ENCODE measurements at regions not wholly inside any gene's neighbourhood (a gene's known extent, or its start where the extent isn't known, plus 50 kb on each side); places are given as distances from the start of the nearest gene placed in this dataset.
A peak's percentile ranks its signal among the peaks of the same experiment; 100 is the strongest.

GRCh38 chr1:68585351-68585750 lies 88.5 kb upstream of the DEPDC1 start:
- no peaks in the 10 kb centered on the region for H3K27me3 ChIP-seq (ENCODE audit: control insufficient read depth, insufficient read depth, low read length)
- TF ChIP-seq, protein P1, sequence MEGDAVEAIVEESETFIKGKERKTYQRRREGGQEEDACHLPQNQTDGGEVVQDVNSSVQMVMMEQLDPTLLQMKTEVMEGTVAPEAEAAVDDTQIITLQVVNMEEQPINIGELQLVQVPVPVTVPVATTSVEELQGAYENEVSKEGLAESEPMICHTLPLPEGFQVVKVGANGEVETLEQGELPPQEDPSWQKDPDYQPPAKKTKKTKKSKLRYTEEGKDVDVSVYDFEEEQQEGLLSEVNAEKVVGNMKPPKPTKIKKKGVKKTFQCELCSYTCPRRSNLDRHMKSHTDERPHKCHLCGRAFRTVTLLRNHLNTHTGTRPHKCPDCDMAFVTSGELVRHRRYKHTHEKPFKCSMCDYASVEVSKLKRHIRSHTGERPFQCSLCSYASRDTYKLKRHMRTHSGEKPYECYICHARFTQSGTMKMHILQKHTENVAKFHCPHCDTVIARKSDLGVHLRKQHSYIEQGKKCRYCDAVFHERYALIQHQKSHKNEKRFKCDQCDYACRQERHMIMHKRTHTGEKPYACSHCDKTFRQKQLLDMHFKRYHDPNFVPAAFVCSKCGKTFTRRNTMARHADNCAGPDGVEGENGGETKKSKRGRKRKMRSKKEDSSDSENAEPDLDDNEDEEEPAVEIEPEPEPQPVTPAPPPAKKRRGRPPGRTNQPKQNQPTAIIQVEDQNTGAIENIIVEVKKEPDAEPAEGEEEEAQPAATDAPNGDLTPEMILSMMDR (IDR thresholded peaks at IDR 0.05; ENCODE audit: insufficient read depth, low read length, severe bottlenecking): no peak
- FAIRE-seq (no peak), DNase-seq (ENCODE audit: low read depth) (no peak)
- H3K4me3 ChIP-seq (ENCODE audit: low read depth, low read length): no peak overlapping the region
- H3K36me3 ChIP-seq (ENCODE audit: control insufficient read depth, insufficient read depth, low read length): no peaks in the 10 kb centered on the region

DNA sequence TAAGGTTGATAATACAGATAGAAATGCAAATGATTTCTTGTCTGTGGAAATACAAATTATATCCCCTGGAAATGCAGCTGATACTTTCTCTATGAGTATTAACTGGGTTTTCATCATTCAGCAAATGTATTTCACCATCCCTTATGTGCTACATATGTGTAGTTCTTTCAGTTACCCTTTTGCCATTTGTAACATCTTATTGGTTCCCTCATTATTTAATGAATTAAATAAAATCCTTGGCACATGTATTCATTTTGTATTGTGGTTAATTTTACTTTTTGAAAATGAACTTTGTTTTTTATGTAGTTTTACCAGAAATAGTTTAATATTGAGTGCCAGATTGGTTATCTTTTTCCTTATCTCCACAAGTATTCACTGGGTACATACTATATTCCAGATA lies 89.9 kb upstream of the DEPDC1 start:
- no peak for DNase-seq (ENCODE audit: low read depth)
- Histone ChIP-seq H3K27me3 (ENCODE audit: control insufficient read depth, insufficient read depth, low read length) (no peaks in the 10 kb centered on the region), H3K36me3 (ENCODE audit: control insufficient read depth, insufficient read depth, low read length) (no peaks in the 10 kb centered on the region), H3K4me3 (ENCODE audit: low read depth, low read length) (no peak overlapping the region)
- TF ChIP-seq, protein P1 (IDR thresholded peaks at IDR 0.05; ENCODE audit: insufficient read depth, low read length, severe bottlenecking): no peak
- FAIRE-seq: no peak

DNA sequence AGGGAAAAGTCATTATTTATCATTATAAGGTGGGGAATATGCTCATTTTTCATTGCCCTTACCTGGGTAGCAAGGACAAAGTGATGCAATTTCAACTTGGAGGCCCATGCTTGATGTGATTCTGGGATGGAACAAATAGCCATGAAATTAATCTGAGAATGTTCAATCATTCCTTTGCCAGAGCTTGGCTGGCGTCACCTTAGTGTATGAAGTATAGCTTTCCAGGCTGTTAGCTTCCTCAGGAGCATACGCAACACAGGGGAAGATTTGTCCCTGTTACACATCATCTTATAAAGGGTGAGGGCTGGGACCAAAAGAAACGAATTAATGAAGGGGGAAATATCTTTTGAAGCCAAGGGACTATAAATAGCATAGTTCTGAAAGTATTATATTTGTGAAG lies 91.4 kb upstream of the DEPDC1 start:
- Histone ChIP-seq H3K36me3 (ENCODE audit: control insufficient read depth, insufficient read depth, low read length) (no peaks in the 10 kb centered on the region), H3K4me3 (ENCODE audit: low read depth, low read length) (no peak overlapping the region), H3K27me3 (ENCODE audit: control insufficient read depth, insufficient read depth, low read length) (no peaks in the 10 kb centered on the region)
- TF ChIP-seq, protein P1 (IDR thresholded peaks at IDR 0.05; ENCODE audit: insufficient read depth, low read length, severe bottlenecking): no peak
- FAIRE-seq: no peak
- DNase-seq (ENCODE audit: low read depth): no peak

GRCh38 chr1:68590473-68590872 lies 93.6 kb upstream of the DEPDC1 start:
- H3K36me3 ChIP-seq (ENCODE audit: control insufficient read depth, insufficient read depth, low read length): no peaks in the 10 kb centered on the region
- H3K27me3 ChIP-seq (ENCODE audit: control insufficient read depth, insufficient read depth, low read length): no peaks in the 10 kb centered on the region
- TF ChIP-seq, protein P1 (IDR thresholded peaks at IDR 0.05; ENCODE audit: insufficient read depth, low read length, severe bottlenecking): peak; percentile 3
- no peak overlapping the region for H3K4me3 ChIP-seq (ENCODE audit: low read depth, low read length)
- FAIRE-seq (no peak), DNase-seq (ENCODE audit: low read depth) (peak; percentile 10)

DNA sequence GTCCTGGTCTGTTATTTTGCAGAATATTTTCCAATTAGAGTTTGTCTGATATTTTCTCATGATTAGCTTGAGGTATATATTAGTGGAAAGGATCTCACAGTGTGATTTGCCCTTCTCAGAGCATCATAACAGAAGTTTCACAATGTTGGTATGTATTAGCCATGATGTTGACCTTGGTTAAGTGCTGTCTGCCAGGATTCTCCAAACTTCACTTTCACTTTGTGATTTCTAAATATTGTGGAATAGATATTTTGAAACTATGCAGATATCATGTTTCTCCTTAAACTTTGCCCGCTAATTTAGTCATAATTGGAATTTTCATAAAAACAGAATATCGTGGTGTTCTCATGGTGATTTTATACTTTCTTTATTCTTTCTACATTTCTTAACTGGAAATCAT lies 98.0 kb upstream of the DEPDC1 start:
- H3K27me3 ChIP-seq (ENCODE audit: control insufficient read depth, insufficient read depth, low read length): no peaks in the 10 kb centered on the region
- no peak overlapping the region for H3K4me3 ChIP-seq (ENCODE audit: low read depth, low read length)
- no peak for FAIRE-seq
- H3K36me3 ChIP-seq (ENCODE audit: control insufficient read depth, insufficient read depth, low read length): no peaks in the 10 kb centered on the region
- no peak for DNase-seq (ENCODE audit: low read depth)
- TF ChIP-seq, protein P1 (IDR thresholded peaks at IDR 0.05; ENCODE audit: insufficient read depth, low read length, severe bottlenecking): no peak

GRCh38 chr1:68600049-68600661 lies 103.3 kb upstream of the DEPDC1 start:
- FAIRE-seq (no peak), DNase-seq (ENCODE audit: low read depth) (peak; percentile 8)
- H3K36me3 ChIP-seq (ENCODE audit: control insufficient read depth, insufficient read depth, low read length): no peaks in the 10 kb centered on the region
- TF ChIP-seq, protein P1 (IDR thresholded peaks at IDR 0.05; ENCODE audit: insufficient read depth, low read length, severe bottlenecking): peak; percentile 53
- no peaks in the 10 kb centered on the region for H3K27me3 ChIP-seq (ENCODE audit: control insufficient read depth, insufficient read depth, low read length)
- H3K4me3 ChIP-seq (ENCODE audit: low read depth, low read length): no peak overlapping the region
